GM21737 (cell line): ENCODE measurements at regions not wholly inside any gene's neighbourhood (a gene's known extent, or its start where the extent isn't known, plus 50 kb on each side); places are given as distances from the start of the nearest gene placed in this dataset.

Source experiments
- ATAC-seq: cut with Tn5 transposase; IDR thresholded peaks from one replicate; pipeline ENCODE4 v1.9.1; 2021; ENCODE audit warnings: mild to moderate bottlenecking, moderate library complexity; ENCODE audit not compliant: unreplicated experiment

DNA sequence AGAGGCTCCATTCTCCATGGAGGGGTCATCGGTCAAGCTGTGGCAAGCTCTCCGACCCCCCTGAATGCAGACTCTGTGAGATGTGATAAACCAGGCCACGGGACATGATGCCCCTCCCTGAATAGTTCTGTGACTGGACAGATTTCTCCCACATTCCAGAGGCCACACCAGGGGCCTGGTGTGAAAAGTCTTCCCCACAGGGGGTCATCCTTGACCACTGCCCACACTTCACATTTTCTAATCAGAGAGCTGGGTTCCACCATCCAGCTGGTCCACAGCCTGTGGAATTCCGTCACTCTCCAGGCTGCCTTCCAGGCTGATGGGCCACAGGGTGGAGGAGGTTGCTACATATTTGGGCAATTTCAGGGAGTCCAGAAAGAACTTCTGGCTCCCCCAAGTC lies 51.3 kb upstream of the CYRIA start:
- no peak for ATAC-seq

DNA sequence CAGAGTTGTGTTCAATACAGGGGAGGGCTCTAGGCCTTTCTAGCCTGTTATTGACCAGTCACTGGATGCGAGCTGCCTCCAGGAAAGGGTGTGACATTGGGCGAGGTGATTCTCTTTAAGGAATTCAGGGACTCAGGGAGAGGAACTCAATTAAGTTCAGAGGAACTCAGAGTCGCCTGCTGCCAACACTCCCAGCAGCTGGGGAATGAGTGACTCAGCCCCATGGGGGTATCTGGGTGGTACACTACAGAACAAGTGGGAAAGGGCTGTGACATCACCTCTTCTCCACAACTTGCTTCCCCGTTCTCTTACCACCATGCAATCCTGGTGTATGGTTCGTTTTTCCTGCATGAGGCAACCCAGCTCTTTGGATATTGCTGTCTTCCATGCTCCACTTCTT lies 50.4 kb upstream of the CYRIA start:
- no peak for ATAC-seq
